Activated CD4-positive, alpha-beta T cell treated with anti-CD3 and anti-CD28 coated beads, Interleukin-2, amount 50 U/mL, for 48 hours (primary cell): ENCODE measurements at regions not wholly inside any gene's neighbourhood (a gene's known extent, or its start where the extent isn't known, plus 50 kb on each side); places are given as distances from the start of the nearest gene placed in this dataset.

ENCODE experiments used
- DNase-seq, 2 experiments: peaks; one replicate each; pipeline ENCODE4 v3.0.0-alpha.2; 2020

GRCh38 chr14:103207388-103208072 lies 84.3 kb downstream of the TNFAIP2 start:
- no peak for DNase-seq

- no peak for DNase-seq
Observed at GRCh38 chr14:103209054-103209453, 85.8 kb downstream of the TNFAIP2 start.

- no peak for DNase-seq
Observed at GRCh38 chr14:103209506-103209905, 86.2 kb downstream of the TNFAIP2 start.

- DNase-seq: no peak
Observed at GRCh38 chr14:103213331-103213730, 90.1 kb downstream of the TNFAIP2 start.

- DNase-seq: no peak
Observed at GRCh38 chr14:103214461-103214958, 91.2 kb downstream of the TNFAIP2 start.

GRCh38 chr14:103216399-103216798 lies 93.1 kb downstream of the TNFAIP2 start:
- no peak for DNase-seq

GRCh38 chr14:103216857-103217256 lies 93.6 kb downstream of the TNFAIP2 start:
- no peak for DNase-seq

- DNase-seq: no peak
Observed at GRCh38 chr14:103217538-103217937, 94.3 kb downstream of the TNFAIP2 start.

GRCh38 chr14:103220134-103220981 lies 97.1 kb downstream of the TNFAIP2 start:
- DNase-seq: no peak

- no peak for DNase-seq
Observed at GRCh38 chr14:103220982-103221641, 97.9 kb downstream of the TNFAIP2 start.

GRCh38 chr14:103221781-103222358 lies 98.6 kb downstream of the TNFAIP2 start:
- no peak for DNase-seq

GRCh38 chr14:103223818-103224352 lies 100.6 kb downstream of the TNFAIP2 start:
- DNase-seq: no peak

GRCh38 chr14:103225062-103225461 lies 101.8 kb downstream of the TNFAIP2 start:
- DNase-seq: no peak

GRCh38 chr14:103225476-103225875 lies 102.2 kb downstream of the TNFAIP2 start:
- no peak for DNase-seq

GRCh38 chr14:103227094-103227768 lies 104.0 kb downstream of the TNFAIP2 start:
- no peak for DNase-seq

GRCh38 chr14:103228076-103228806 lies 105.0 kb downstream of the TNFAIP2 start:
- no peak for DNase-seq

GRCh38 chr14:103228866-103229265 lies 105.2 kb upstream of the EIF5 start:
- DNase-seq: no peak

- no peak for DNase-seq
Observed at GRCh38 chr14:103230021-103230420, 104.0 kb upstream of the EIF5 start.

- DNase-seq: no peak
Observed at GRCh38 chr14:103230658-103231334, 103.2 kb upstream of the EIF5 start.

- no peak for DNase-seq
Observed at GRCh38 chr14:103231376-103232019, 102.5 kb upstream of the EIF5 start.
